ENCODE measurements at regions not wholly inside any gene's neighbourhood (a gene's known extent, or its start where the extent isn't known, plus 50 kb on each side); places are given as distances from the start of the nearest gene placed in this dataset.
"Not testable (repeated sequence)": the region's sequence is repeated elsewhere in the genome, so short reads cannot be mapped to it uniquely, and the experiment has no call there.

DNA sequence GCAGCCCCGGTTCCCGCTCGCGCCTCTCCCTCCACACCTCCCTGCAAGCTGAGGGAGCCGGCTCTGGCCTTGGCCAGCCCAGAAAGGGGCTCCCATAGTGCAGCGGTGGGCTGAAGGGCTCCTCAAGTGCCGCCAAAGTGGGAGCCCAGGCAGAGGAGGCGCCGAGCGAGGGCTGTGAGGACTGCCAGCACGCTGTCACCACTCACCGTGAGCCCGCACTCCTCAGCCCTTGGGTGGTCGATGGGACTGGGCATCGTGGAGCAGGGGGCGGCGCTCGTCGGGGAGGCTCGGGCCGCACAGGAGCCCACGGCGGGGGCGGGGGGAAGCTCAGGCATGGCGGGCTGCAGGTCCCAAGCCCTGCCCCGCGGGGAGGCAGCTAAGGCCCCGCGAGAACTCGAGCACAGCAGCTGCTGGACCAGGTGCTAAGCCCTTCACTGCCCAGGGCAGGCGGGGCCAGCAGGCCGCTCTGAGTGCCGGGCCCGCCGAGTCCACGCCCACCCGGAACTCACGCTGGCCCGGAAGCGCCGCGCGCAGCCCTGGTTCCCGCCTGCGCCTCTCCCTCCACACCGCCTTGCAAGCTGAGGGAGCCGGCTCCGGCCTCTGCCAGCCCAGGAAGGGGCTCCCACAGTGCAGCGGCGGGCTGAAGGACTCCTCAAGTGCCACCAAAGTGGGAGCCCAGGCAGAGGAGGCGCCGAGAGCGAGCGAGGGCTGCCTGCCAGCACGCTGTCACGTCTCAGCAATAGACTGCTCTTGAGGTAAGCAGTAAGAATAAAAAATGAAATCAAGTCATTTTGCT lies 670.2 kb upstream of the CTNND2 start:
- TF ChIP-seq, protein P1, sequence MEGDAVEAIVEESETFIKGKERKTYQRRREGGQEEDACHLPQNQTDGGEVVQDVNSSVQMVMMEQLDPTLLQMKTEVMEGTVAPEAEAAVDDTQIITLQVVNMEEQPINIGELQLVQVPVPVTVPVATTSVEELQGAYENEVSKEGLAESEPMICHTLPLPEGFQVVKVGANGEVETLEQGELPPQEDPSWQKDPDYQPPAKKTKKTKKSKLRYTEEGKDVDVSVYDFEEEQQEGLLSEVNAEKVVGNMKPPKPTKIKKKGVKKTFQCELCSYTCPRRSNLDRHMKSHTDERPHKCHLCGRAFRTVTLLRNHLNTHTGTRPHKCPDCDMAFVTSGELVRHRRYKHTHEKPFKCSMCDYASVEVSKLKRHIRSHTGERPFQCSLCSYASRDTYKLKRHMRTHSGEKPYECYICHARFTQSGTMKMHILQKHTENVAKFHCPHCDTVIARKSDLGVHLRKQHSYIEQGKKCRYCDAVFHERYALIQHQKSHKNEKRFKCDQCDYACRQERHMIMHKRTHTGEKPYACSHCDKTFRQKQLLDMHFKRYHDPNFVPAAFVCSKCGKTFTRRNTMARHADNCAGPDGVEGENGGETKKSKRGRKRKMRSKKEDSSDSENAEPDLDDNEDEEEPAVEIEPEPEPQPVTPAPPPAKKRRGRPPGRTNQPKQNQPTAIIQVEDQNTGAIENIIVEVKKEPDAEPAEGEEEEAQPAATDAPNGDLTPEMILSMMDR (IDR thresholded peaks at IDR 0.05; ENCODE audit: poor library complexity), result not testable (repeated sequence)
- TF ChIP-seq EZH2 (IDR thresholded peaks at IDR 0.05; ENCODE audit: borderline replicate concordance), result not testable (repeated sequence)

Measured in hepatocyte (in vitro differentiated cells).